NB4 (cell line): ENCODE measurements at regions not wholly inside any gene's neighbourhood (a gene's known extent, or its start where the extent isn't known, plus 50 kb on each side); places are given as distances from the start of the nearest gene placed in this dataset.

Experiments
- CTCF ChIP-seq: IDR thresholded peaks from one replicate; pipeline ENCODE4 v1.5.1; 2012; ENCODE audit warnings: low read depth, low read length
- MAX ChIP-seq: IDR thresholded peaks from 2 replicates; pipeline ENCODE4 v1.6.1; 2011; ENCODE audit warnings: low read depth, low read length
- MYC ChIP-seq: IDR thresholded peaks from 2 replicates; pipeline ENCODE4 v1.6.1; 2011; ENCODE audit warnings: low read depth, low read length
- POLR2A ChIP-seq: IDR thresholded peaks from 2 replicates; pipeline ENCODE4 v1.6.1; 2011; ENCODE audit warnings: mild to moderate bottlenecking; ENCODE audit not compliant: insufficient read length; ENCODE audit errors: extremely low read depth

- TF ChIP-seq CTCF = no peak
- TF ChIP-seq POLR2A = no peak
- no peak for TF ChIP-seq MYC
- no peak for TF ChIP-seq MAX
These were observed 86.1 kb upstream of the PRSS3 start for GRCh38 chr9:33709269-33709668.
